ENCODE measurements at regions not wholly inside any gene's neighbourhood (a gene's known extent, or its start where the extent isn't known, plus 50 kb on each side); places are given as distances from the start of the nearest gene placed in this dataset.

DNA sequence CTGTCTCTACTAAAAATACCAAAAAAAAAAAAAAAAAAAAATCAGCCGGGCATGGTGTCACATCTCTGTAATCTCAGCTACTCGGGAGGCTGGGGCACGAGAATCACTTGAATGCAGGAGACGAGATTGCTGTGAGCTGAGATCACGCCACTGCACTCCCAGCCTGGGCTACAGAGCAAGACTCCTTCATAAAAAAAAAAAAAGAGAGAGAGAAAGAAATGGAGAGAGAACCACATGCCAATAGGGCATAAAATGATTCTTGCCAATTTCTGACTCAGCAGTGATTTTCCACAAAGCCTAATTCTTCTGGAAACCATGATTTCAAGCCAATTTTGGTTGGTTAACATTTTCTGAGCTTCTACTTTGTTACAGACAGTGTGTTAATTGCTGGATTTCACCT is 250.4 kb upstream of the SEL1L start:
- Histone ChIP-seq H3K27me3 (no peaks in the 10 kb centered on the region), H3K27ac (no peak overlapping the region), H3K4me1 (no peaks in the 10 kb centered on the region), H3K4me3 (no peak overlapping the region), H3K9me3 (no peaks in the 10 kb centered on the region), H3K36me3 (no peaks in the 10 kb centered on the region)
- TF ChIP-seq, protein P1, sequence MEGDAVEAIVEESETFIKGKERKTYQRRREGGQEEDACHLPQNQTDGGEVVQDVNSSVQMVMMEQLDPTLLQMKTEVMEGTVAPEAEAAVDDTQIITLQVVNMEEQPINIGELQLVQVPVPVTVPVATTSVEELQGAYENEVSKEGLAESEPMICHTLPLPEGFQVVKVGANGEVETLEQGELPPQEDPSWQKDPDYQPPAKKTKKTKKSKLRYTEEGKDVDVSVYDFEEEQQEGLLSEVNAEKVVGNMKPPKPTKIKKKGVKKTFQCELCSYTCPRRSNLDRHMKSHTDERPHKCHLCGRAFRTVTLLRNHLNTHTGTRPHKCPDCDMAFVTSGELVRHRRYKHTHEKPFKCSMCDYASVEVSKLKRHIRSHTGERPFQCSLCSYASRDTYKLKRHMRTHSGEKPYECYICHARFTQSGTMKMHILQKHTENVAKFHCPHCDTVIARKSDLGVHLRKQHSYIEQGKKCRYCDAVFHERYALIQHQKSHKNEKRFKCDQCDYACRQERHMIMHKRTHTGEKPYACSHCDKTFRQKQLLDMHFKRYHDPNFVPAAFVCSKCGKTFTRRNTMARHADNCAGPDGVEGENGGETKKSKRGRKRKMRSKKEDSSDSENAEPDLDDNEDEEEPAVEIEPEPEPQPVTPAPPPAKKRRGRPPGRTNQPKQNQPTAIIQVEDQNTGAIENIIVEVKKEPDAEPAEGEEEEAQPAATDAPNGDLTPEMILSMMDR (IDR thresholded peaks at IDR 0.05), result no peak
- DNase-seq, result no peak
- ATAC-seq, result no peak
- WGBS, 2 donors, result 67 to 82% methylated on average over 5 of the region's 5 CpGs
- no peak for FAIRE-seq
- intact Hi-C loops (cut with DNase I), result no loop called here

DNA sequence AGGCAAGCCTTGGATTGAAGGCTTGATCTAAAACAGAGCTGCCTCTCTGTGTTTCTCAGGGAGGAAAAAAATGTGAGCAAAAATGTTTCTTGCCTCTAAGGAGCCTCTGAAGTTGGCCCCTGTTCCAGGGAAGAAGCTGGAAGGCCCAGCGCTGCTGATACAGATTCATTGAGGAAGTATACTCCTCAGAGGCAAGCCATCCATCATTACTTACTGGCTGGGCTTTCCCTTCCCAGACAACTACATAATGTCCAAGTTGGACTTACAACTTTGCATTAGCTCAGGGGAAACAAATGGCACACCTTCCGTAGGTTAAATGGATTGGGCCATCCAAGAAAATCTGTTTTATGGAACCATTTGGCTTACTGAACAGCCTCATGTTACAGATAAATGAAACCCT is 263.7 kb upstream of the SEL1L start:
- WGBS, 2 donors, result 83 to 87% methylated on average over 2 of the region's 2 CpGs
- ATAC-seq (no peak), FAIRE-seq (no peak), DNase-seq (no peak)
- Histone ChIP-seq H3K36me3 (no peaks in the 10 kb centered on the region), H3K4me3 (no peak overlapping the region), H3K27me3 (no peaks in the 10 kb centered on the region), H3K9me3 (no peaks in the 10 kb centered on the region), H3K4me1 (no peaks in the 10 kb centered on the region), H3K27ac (no peak overlapping the region)
- intact Hi-C loops (cut with DNase I), result no loop called here
- TF ChIP-seq, protein P1 (IDR thresholded peaks at IDR 0.05), result no peak

DNA sequence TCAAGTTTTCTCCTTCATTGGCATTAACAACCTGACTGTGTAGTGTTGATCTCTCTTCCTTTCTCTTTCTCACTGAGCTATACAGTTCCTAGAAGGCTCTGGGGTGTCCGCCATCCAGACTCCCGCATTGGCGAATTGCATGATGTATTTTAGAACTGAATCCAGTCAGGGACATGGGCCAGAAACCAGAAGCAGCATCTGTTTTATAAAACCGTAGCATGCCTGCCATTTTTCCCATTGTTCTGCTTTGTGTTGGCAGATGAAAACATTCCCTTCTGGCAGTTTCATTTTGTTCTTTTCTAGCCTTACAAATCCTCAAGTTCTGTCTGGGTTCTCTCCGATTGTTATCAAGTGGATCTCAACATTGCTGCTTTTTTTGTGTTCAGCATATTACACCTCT is 268.3 kb upstream of the SEL1L start:
- Histone ChIP-seq H3K27me3 (no peaks in the 10 kb centered on the region), H3K27ac (no peak overlapping the region), H3K4me3 (no peak overlapping the region), H3K36me3 (no peaks in the 10 kb centered on the region), H3K9me3 (no peaks in the 10 kb centered on the region), H3K4me1 (no peaks in the 10 kb centered on the region)
- ATAC-seq (no peak), FAIRE-seq (no peak), DNase-seq (no peak)
- intact Hi-C loops (cut with DNase I), result no loop called here
- TF ChIP-seq, protein P1 (IDR thresholded peaks at IDR 0.05), result no peak
- WGBS, 2 donors, result 81 to 92% methylated on average over 5 of the region's 5 CpGs

DNA sequence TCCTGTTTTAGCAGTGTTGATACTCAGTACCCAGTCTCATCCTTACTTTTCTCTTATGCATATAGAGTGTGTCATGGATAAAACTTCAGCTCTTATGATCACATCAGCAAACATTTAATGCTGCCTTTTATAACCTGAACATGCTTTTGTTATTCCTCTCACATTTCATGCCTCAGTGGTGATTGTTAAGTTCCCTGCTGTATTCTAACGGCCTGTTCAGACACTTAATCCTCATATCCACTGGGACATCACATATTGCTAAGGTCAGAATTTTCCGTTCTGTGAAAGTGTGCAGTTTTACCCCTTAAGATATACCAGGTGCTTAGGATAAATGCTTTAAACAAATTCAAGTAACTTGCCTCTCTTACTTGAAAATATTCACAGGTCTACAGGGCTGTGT is 268.7 kb upstream of the SEL1L start:
- FAIRE-seq (no peak), ATAC-seq (no peak), DNase-seq (no peak)
- Histone ChIP-seq H3K4me3 (no peak overlapping the region), H3K27ac (no peak overlapping the region), H3K36me3 (no peaks in the 10 kb centered on the region), H3K4me1 (no peaks in the 10 kb centered on the region), H3K9me3 (no peaks in the 10 kb centered on the region), H3K27me3 (no peaks in the 10 kb centered on the region)
- WGBS, 2 donors, result 57 to 63% methylated on average over 2 of the region's 2 CpGs
- TF ChIP-seq, protein P1 (IDR thresholded peaks at IDR 0.05), result no peak
- intact Hi-C loops (cut with DNase I), result no loop called here

DNA sequence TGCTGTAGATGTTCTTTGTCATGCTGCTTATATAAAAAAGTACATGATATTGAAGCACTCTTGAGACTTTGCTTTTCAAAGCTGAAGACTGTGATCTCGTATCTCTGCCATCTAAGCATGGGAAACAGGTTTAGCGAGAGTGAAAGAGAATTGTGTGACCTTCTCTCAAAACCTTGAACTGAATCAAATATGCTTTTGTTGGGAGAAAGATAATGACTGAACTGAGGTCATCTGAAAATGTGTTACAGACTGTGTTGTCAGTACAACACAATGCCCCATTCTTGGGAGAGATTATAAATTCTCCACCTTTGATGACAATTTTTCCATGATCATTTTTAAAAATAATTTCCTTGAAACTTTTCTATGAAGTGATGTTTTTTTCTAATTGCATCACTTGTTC is 272.1 kb upstream of the SEL1L start:
- WGBS, 2 donors, result 9 to 16% methylated on average over 2 of the region's 2 CpGs
- Histone ChIP-seq H3K36me3 (no peaks in the 10 kb centered on the region), H3K27ac (peak overlapping the region in 1 of 4 donors; percentile 37), H3K4me1 (no peaks in the 10 kb centered on the region), H3K9me3 (no peaks in the 10 kb centered on the region), H3K27me3 (no peaks in the 10 kb centered on the region), H3K4me3 (no peak overlapping the region)
- TF ChIP-seq, protein P1 (IDR thresholded peaks at IDR 0.05), result no peak
- intact Hi-C loops (cut with DNase I), result no loop called here
- ATAC-seq (peak in 3 of 4 donors; percentile 60 to 81 (median 63)), DNase-seq (no peak), FAIRE-seq (no peak)
